SHP77 (cell line): ENCODE measurements at regions not wholly inside any gene's neighbourhood (a gene's known extent, or its start where the extent isn't known, plus 50 kb on each side); places are given as distances from the start of the nearest gene placed in this dataset.

Experiments used
- DNase-seq, 2 experiments: peaks; one replicate each; lab custom pipeline; 2025; lab: John Stamatoyannopoulos, UW

- no peak for DNase-seq
Observed at GRCh38 chr12:126855768-126856167, 1411.2 kb upstream of the TMEM132C start.

GRCh38 chr12:126856958-126857357, 1410.0 kb upstream of the TMEM132C start:
- DNase-seq = no peak

GRCh38 chr12:126858560-126858959, 1408.4 kb upstream of the TMEM132C start:
- no peak for DNase-seq

GRCh38 chr12:126860210-126860609, 1406.8 kb upstream of the TMEM132C start:
- no peak for DNase-seq

GRCh38 chr12:126862500-126862899, 1404.5 kb upstream of the TMEM132C start:
- DNase-seq = no peak

- no peak for DNase-seq
Observed at GRCh38 chr12:126869644-126870043, 1397.3 kb upstream of the TMEM132C start.

GRCh38 chr12:126873701-126874100, 1393.3 kb upstream of the TMEM132C start:
- DNase-seq = no peak

GRCh38 chr12:126874427-126875026, 1392.4 kb upstream of the TMEM132C start:
- DNase-seq = peak; percentile 70 to 79

GRCh38 chr12:126879842-126880241, 1387.1 kb upstream of the TMEM132C start:
- no peak for DNase-seq

- no peak for DNase-seq
Observed at GRCh38 chr12:126883697-126884096, 1383.3 kb upstream of the TMEM132C start.

GRCh38 chr12:126889501-126889900, 1377.5 kb upstream of the TMEM132C start:
- DNase-seq = no peak

GRCh38 chr12:126890097-126890496, 1376.9 kb upstream of the TMEM132C start:
- DNase-seq = no peak

- DNase-seq = no peak
Observed at GRCh38 chr12:126891789-126892188, 1375.2 kb upstream of the TMEM132C start.

GRCh38 chr12:126895951-126896913, 1370.7 kb upstream of the TMEM132C start:
- DNase-seq = no peak

- DNase-seq = no peak
Observed at GRCh38 chr12:126897102-126897501, 1369.9 kb upstream of the TMEM132C start.

GRCh38 chr12:126897778-126898177, 1369.2 kb upstream of the TMEM132C start:
- DNase-seq = no peak

GRCh38 chr12:126898562-126898961, 1368.4 kb upstream of the TMEM132C start:
- no peak for DNase-seq

GRCh38 chr12:126899926-126900792, 1366.8 kb upstream of the TMEM132C start:
- DNase-seq = peak; percentile 57 to 74

GRCh38 chr12:126903027-126903876, 1363.7 kb upstream of the TMEM132C start:
- DNase-seq = no peak

GRCh38 chr12:126905752-126906151, 1361.2 kb upstream of the TMEM132C start:
- no peak for DNase-seq
